C4-2B (cell line): ENCODE measurements at regions not wholly inside any gene's neighbourhood (a gene's known extent, or its start where the extent isn't known, plus 50 kb on each side); places are given as distances from the start of the nearest gene placed in this dataset.

Source experiments
- CTCF ChIP-seq: fragments of 450-650 bp; conservative IDR thresholded peaks from 2 replicates; pipeline ENCODE4 v1.5.1; 2017; ENCODE audit warnings: mild to moderate bottlenecking
- ZFX ChIP-seq: fragments of 450-650 bp; IDR thresholded peaks from 2 replicates; pipeline ENCODE4 v1.6.1; 2017

GRCh38 chr5:27377626-27378025 lies 339.2 kb upstream of the CDH9 start:
- TF ChIP-seq CTCF (no peak), ZFX (no peak)
